GM12892 (cell line): ENCODE measurements at regions not wholly inside any gene's neighbourhood (a gene's known extent, or its start where the extent isn't known, plus 50 kb on each side); places are given as distances from the start of the nearest gene placed in this dataset.

Experiments used
- POLR2A ChIP-seq: IDR thresholded peaks from 2 replicates; pipeline ENCODE4 v1.6.1; 2011; ENCODE audit warnings: low read depth, low read length, control low read depth
- POLR2AphosphoS5 ChIP-seq: IDR thresholded peaks from 2 replicates; pipeline ENCODE4 v1.6.1; 2011; ENCODE audit warnings: low read depth, low read length, control low read depth
- TAF1 ChIP-seq: IDR thresholded peaks from 2 replicates; pipeline ENCODE4 v1.6.1; 2011; ENCODE audit warnings: low read depth, mild to moderate bottlenecking, control low read depth, low read length, borderline replicate concordance

DNA sequence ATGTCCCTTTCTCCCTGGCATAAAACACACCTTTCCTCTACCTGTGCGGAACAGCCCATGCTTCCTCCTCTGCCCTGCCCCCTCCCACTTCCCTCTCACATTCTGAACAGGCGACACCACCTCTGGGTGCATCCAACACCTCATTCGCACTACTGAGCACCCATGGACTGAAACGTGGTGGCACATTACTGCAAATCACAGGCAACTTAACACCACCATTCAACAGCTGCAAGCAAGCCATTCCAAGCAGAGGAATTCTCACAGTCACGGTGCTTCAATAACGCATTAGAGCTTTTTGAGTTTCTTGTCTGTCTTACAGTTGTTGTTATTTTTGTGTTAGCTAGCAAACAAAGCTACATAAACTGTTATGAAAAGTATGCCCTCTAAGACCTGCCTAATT lies 298.2 kb upstream of the TAS2R1 start:
- no peak for TF ChIP-seq POLR2A
- no peak for TF ChIP-seq POLR2AphosphoS5
- TF ChIP-seq TAF1, result no peak
